Stimulated activated CD8-positive, alpha-beta memory T cell treated with anti-CD3 and anti-CD28 coated beads, Interleukin-12 subunit alpha, Interleukin-12 subunit beta, amount 100 ng/mL, for 4 hours (primary cell): ENCODE measurements at regions not wholly inside any gene's neighbourhood (a gene's known extent, or its start where the extent isn't known, plus 50 kb on each side); places are given as distances from the start of the nearest gene placed in this dataset.
"Not testable (repeated sequence)": the region's sequence is repeated elsewhere in the genome, so short reads cannot be mapped to it uniquely, and the experiment has no call there.

Source experiments
- DNase-seq: peaks from one replicate; pipeline ENCODE4 v3.0.0-alpha.2; 2020; ENCODE audit warnings: low read depth

DNA sequence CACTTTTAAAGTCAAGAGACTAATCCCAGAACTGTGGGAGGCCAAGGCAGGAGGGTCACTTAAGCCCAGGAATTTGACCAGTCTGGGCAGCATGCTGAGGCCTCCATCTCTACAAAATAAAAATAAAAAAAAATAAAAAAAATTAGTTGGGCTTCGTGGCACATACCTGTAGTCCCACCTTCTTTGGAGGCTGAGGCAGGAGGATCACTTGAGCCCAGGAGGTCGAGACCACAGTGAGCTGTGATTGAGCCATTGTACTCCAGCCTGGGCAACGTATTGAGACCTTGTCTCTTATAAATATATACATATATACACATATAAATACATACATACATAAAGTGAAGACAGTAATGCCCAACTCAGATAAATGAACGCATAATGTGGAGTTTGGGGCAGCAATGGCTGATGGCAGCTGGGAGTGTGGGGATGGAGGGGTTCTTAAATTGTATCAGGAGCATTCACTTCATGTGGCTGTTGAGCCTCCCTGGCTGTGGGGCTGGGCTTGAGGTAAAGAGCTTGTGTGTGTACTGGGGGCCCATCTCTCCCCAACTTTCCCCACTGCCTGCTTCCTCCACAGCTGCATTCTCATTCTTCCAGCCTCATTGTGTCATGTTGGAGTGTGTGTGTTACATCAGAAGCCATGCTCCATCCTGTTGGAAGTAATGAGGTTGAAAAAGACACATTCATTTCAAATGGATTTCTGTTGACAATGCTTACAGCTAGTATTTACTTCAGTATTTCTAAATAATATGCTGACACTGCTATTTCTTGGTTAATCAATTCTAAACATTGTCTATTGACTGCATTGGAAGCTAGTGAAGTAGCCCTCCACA lies 96.5 kb upstream of the HS6ST1 start:
- DNase-seq: no peak

DNA sequence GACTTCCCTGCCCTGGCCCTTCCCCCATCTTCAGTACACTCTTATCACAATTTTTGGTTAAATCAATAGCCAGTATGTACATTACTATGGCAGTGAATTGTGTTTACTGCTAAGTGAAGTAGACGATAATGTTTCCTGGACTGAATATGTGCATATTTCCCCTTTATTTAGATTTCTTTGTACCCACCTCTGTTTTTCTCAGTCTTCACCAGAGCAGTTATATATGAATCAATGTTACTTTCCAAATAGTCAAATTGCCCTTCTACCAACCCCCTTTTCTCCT lies 97.1 kb upstream of the HS6ST1 start:
- no peak for DNase-seq

DNA sequence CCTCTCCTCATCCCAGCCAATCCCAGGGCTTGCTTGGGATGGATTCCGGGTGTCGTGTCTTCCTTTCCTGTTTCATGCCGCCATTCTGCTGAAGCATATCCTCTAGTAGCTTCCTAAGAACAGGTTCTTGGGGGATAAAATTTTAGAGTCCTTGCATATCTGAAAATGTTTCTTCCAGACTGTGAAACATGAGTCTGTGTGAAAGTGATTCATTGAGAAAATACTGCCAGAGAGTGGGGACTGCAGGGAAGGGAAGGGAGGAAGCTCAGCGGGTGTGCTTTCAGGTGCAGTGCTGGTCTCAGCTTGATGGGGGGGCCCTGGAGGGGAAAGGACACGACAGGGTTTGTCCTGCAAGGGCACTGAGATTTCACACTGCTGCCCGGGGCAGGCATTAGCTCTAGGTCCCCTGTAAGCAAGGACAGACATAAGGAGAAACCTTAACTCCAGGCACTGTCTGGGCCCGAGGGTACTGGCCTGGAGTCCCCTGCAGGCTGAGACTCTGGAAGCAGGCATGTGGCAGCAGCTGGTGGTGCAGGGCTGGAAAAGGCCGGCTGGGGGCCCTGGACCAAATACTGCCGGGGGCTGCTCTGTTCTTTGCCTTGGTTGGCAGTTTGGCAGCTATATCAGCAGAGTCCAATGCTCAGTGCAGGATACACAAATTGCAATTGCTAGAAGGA lies 97.6 kb upstream of the HS6ST1 start:
- no peak for DNase-seq

GRCh38 chr2:128416806-128417205 lies 98.1 kb upstream of the HS6ST1 start:
- DNase-seq: no peak

GRCh38 chr2:128417264-128417663 lies 98.6 kb upstream of the HS6ST1 start:
- DNase-seq: not testable (repeated sequence)

DNA sequence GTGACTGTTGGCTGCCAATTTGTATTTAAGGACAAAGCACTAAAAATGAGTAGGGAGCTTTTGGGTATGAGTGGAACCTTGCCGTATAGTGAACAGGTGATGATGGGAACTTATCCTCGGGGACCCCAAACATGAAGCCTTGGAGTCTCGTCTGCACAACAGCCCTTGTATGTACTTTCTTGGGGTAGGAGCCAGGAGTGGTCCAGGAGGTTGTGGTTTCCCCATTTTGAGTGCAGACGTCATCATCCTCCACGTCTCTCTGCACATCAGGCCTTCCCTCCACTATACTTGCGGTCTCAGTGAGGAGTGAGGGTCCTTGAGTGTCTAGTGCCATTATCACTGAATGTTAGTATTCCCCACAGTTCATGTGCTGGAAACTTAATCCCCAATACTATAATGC lies 101.5 kb upstream of the HS6ST1 start:
- no peak for DNase-seq

- no peak for DNase-seq
Observed at GRCh38 chr2:128420776-128421175, 102.1 kb upstream of the HS6ST1 start.

- DNase-seq: no peak
Observed at GRCh38 chr2:128421286-128421685, 102.6 kb upstream of the HS6ST1 start.

- DNase-seq: no peak
Observed at GRCh38 chr2:128421861-128422311, 103.2 kb upstream of the HS6ST1 start.

DNA sequence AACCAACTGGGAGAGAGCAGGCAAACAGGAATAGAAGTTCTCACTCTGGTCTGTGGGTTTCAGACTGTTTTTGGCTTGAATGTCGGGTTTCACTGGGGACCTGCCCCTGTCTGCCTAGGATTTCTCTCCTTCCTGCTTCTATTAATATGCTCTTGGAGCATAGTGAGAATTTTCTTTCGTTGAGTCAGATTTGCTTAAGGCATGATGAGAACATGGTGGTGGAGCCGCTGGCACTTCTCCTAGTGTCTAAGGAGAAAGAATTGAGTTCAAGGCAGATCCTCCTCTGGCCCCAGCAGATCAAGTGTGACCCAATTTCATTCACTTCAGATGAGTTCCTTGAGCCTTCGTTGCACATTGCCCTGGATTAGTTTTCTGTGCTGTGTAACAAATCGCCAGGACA lies 103.9 kb upstream of the HS6ST1 start:
- no peak for DNase-seq

- no peak for DNase-seq
Observed at GRCh38 chr2:128423788-128424165, 105.1 kb upstream of the HS6ST1 start.

DNA sequence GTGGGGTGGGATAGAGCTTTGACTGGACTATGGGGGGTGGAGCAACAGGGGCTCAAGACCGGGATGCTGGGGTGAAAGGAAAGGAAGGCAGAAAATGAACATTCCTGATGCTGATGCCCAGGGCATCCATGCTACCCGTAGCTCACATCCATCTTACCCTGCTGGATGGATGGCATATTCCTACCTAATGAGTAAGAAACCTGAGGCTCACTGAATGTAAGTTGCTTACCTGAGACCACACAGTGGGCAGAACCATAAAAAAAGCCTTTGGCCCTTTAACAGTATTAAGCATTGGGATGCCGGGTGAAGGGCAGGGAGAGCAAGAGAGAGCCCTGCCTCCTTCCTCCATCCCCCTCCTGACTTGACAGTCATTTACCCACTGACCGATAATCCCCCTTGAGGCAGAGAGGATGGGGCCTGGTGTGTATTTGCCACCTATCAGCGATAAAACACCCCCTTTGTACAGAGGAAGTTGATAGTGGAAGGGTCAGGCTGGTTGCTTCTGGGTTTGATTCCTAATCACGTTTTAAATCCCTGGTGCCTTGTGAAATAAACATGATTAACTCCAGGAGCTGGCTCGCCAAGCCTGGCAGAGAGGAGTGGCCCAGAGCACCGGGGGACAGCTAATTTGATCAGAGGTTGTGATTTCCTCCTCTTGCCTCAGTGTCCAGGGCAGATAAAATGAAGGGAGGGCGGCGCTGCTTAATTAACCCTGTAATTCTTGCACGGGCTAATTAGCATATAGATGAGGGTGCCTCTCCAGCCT lies 105.9 kb upstream of the HS6ST1 start:
- DNase-seq: no peak

DNA sequence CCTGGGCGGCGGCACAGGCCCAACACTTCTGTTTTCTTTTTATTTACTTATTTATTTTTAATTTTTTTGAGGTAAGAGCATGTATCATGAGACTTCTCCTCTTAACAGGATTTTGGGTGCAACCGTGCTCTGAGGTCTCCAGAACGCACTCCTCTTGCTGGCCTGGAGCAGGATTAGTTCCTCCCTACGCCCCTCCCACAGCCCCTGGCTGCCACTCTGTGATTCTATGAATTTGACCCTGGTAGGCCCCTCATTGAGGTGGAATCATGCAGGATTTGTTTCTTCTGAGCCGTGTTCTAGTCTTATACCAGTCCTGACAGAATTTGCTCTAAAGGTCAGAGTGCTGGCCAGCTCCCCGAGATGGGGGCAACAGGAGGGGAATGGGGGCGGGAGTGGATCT lies 106.5 kb upstream of the HS6ST1 start:
- DNase-seq: no peak

DNA sequence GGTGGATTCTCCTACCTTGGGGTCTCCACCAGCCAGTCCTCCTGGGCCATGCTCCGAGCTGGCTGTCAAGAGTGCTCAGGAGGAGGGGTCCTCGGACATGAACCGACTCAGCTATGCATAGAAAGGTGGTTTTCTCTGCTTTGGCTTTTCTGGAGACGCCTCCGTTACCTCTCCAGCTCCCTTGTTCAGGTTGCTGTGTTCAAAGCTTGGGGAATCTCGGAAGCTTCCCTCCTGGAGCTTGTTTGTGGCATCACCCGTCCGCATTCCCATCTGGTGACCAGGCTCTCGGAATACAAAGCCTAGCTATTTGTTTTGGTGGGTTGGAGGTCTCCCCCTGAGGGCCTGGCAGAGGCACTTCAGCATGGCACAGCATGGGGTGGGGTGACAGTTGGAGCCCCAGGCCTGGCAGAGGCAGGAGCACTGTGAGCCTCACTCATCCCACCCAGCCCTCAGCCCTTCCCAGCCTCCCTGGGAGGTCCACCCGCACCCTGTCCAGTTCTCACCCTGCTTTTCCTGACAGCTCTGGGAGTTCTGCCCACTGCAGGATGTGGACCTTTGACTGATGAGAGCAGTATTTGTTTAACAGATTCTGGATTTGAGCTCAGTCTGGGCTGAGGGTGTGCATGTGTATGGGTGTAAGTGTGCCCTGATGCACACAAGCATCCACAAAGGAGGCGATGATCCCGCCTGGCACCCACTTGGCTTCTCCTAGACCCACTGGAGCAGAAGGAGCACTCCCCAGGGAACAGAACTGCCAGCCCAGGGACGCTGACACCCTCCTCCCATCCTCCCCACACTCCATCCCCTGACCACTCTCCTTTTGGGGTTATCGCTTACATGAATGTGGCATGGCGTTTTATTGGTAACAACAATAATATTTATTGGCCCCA lies 107.3 kb upstream of the HS6ST1 start:
- no peak for DNase-seq

DNA sequence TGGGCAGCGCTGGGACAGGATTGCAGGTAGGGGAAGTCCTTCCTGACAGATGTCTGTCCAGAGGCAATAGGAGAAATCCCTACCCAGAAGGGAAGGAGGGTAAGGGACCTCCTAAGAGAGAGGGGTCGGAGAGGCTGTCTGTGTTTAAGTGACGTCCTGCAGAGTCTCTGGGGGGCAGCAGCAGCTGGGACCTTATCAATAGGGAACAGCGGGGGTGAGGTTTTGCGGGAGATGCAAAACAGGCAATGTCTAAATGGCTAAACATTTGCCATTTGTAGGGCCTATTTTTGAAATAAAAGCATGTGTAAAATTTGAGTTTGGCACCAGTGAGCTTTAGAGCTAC lies 108.7 kb upstream of the HS6ST1 start:
- DNase-seq: no peak

DNA sequence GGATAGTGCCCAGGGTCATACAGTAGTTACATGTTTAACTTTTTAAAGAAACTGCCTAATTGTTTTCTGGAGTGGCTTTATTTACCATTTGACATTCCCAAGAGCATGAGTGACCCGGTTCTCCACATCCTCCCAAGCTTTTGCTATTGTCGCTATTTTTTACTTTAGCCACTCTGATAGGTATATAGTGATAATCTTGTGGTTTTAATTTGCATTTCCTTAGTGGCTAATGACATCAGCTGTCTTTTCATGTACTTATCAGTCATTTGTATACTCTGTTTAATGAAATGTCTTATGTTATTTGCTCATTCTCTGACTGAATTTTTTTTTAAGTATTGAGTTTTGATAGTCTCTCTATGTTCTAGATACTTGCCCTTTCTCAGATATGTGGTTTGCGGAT lies 109.7 kb upstream of the HS6ST1 start:
- no peak for DNase-seq

GRCh38 chr2:128432423-128432822 lies 113.8 kb upstream of the HS6ST1 start:
- no peak for DNase-seq

GRCh38 chr2:128433911-128434550 lies 115.4 kb upstream of the HS6ST1 start:
- no peak for DNase-seq

- no peak for DNase-seq
Observed at GRCh38 chr2:128435576-128436478, 117.2 kb upstream of the HS6ST1 start.

DNA sequence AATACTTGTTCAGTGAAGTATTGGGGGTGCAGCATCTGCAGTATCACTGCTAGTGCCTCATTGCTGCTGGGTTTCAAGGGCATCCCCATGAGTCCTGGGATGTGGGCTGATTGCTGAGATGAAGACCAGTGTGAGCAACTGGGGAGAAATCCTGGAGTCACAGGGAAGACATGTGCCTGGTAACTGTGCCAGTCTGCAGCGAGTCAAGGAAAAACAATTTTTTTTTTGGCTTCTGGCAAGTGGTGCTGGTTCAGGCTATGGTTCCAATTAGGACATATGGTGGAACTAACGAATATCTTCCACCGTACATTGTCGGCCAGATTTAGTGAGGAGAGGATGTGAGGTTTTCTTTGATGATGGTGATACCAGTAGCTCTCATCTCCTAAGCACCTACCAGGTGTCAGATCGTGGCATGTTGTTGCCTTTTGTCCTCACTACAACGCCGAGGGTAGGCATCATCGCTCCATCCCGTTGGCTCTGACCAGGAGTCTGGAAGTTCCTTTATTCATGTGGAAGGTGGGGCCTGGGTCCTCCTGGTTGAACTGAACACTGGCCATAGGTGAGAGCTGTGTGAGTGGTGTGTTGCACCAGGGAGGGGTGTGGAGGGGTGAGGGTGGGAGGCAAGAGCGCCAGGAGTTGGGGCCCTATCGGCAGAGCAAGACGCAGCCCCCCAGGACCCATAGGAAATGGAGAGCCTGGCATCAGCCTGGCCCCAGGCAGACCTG lies 118.0 kb upstream of the HS6ST1 start:
- DNase-seq: no peak
